MV-4-11 (cell line): ENCODE measurements at regions not wholly inside any gene's neighbourhood (a gene's known extent, or its start where the extent isn't known, plus 50 kb on each side); places are given as distances from the start of the nearest gene placed in this dataset.
"Not testable (repeated sequence)": the region's sequence is repeated elsewhere in the genome, so short reads cannot be mapped to it uniquely, and the experiment has no call there.

ENCODE experiments used
- DNase-seq: peaks from one replicate; lab custom pipeline; 2025; lab: John Stamatoyannopoulos, UW

DNA sequence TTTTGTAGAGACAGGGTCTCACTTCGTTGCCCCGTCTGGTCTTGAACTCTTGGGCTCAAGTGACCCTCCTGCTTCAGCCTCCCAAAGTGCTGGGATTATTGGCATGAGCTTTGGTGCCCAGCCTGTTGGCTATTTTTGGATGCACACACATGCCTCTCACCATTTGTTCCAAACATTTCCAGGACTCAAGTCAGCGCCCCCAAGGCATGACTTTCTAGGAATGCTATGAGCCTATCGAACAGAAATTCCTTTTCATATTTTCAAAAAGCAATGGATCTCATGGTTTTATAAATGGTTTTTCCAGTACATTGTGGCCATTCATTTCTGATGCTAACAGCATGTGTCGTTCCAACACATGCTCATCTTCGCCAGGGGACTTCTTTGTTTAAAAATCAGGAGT lies 119.3 kb upstream of the NAA20 start:
- DNase-seq = no peak

DNA sequence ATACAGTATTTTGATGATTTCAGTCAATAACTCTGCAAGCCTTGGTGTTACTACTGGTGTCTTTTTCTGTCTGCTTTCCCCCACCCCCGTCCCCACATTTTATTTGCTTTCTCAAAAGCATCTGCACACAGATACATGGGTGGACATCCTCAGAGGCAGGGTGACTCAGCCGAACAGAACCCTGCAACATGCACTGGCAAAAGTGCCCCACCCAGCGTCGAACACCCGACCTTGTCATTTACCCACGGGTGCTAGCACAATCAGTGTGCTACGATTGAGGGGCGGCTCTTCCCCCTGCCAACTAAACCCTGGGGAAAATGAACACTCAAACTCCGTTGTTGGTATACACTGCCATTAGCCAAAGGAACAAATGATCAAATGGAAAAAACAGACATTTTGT lies 115.9 kb upstream of the NAA20 start:
- DNase-seq = peak; percentile 9

- peak; percentile 94 for DNase-seq
Measured at GRCh38 chr20:19903168-19903811, 113.9 kb upstream of the NAA20 start.

DNA sequence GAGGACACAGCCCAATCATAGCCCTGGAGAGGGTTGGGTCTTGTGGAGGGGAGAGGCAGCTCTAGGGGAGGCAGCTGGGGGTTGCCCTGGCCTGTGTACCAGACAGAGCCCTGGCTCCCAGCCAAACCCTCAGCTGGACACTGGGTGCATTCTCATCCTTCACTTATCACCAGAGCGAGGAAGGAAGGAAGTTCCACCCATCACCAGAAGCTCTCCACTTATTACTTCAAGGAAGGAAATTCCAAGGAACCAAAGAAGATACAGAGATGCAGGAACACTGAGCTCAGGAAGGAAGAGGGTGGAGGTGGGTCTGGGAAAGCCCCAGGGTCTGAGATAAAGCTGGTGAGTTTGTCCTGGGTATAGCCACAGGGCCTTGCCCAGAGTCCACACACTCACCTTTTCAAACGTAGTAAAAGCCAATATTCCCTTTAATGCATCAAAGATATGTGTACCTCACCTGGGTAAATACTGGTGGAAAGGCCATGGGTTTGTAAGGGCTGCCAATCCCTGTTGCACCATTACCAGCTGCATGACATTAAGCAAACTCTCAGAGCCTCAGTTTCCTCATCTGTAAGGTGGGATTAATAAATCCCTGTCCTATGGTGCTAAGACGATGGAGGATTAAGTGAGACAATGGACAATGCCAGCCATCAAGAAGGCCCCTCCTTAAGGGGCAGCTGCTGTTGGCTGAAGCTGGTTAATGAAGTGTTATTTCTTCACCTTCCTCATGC lies 109.7 kb upstream of the NAA20 start:
- no peak for DNase-seq

DNA sequence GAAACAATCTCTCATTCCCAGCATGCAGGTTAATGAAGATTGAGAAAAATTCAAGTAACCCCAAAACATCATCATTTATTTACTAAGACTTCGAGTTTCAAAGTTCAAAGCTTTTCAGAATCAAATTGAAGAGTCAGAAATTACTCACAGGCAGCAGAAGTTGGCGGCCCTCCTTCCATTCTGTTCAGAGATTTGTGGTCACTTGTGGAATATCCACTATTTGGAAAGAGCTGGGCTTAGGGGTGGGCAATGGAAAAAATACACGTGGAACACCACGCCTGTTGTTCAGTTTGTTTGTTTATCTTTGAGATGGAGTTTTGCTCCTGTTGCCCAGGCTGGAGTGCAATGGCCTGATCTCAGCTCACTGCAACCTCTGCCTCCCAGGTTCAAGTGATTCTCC lies 108.6 kb upstream of the NAA20 start:
- DNase-seq = no peak

DNA sequence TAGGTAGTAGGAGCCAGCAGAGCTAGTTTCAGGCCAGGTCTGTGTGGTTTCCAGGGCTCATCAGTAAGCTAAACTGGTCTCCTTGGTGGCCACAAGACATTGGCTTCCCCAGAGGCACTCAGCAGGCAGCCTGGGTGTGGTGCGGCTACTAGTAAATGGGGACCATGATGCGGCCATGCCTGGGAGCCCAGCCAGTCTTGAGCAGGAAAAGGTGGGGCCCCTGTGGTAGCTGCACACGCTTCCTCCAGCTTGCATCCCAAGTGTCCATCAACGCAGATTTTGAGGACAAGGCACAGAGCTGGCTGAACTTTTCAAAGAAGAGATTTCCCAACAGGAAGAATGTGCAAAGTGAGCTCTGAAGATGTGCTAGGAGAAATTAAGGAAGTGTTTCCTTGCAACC lies 107.4 kb upstream of the NAA20 start:
- DNase-seq = peak; percentile 34

- DNase-seq = no peak
Measured at GRCh38 chr20:19911810-19912382, 105.3 kb upstream of the NAA20 start.

DNA sequence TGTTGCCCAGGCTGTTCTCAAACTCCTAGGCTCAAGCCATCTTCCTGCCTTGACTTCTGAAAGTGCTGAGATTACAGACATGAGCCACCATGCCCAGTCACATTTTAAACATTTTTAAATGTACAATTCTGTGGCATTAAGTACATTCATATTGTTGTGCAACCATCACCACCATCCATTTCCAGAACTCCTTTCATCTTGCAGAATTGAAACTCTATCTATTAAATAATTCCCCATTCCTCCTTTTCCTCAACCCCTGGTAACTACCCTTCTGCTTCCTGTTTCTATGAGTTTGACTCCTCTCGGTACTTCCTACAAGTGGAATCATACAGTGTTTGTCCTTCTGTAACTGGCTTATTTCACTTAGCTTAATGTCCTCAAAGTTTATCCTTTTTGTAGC lies 103.8 kb upstream of the NAA20 start:
- DNase-seq = peak; percentile 82

- DNase-seq = no peak
Measured at GRCh38 chr20:19913927-19914614, 103.1 kb upstream of the NAA20 start.

- peak; percentile 99 for DNase-seq
Measured at GRCh38 chr20:19915111-19915798, 101.9 kb upstream of the NAA20 start.

DNA sequence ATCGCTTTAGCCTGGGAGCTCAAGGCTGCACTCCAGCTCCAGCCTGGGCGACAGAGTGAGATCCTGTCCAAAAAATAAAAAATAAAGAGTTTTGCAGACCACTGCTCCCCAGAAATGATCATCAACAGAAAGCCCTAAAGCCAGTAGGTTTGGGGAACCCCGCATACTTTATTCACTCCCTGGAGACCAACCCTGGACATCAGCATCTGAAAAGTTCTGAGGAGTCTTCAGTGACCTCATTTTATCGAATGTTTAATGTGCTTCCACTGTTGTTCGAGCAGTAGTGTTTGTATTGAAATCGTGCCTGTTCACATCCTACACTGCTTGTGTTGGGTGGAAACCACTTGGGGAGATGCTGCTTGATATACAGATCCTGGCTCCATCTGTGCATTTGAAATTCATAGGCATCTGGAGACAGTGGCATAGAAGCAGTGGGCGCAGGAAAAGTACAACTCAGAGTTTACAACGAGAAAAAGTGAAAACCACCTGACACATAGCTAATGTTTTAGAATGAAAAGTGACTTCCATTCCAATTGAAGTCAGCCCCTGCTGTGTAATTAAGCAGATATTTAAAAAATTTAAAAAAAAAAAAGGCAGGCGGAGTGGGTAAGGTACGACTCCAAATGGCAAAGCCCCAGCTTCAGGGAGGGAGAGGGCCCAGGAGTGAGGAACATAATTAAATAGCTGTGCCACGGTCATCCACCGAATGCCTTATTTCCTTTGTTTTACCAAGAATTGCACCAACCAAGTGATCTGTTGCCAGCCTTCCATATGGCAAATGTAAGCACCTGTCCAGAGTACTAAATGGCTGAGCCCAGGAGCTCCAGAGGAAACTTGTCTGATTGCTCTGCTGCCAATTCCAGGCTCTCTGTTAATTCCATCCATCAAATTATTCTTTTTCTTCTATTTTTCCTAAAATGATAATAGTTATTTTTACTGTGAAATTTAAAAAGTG lies 100.4 kb upstream of the NAA20 start:
- DNase-seq = no peak

DNA sequence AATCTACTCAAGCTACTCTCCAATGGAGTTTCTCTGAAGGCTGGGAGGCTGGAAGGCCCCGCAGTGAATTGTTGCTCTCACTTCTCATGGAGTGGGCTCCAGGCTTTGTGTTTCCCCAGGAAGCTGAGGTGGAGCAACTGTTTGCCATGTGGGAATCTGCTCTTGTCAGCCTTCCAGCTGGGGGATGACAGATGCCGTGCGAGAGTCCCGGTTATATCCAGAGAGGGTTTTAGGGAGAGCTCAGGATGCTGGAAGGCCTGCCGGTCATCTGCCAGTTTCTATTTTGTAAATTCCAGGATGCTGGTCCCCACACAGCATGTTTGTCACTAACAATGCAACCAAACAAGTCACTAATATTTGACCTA lies 98.2 kb upstream of the NAA20 start:
- no peak for DNase-seq

GRCh38 chr20:19920381-19921138 lies 96.6 kb upstream of the NAA20 start:
- peak; percentile 3 for DNase-seq

DNA sequence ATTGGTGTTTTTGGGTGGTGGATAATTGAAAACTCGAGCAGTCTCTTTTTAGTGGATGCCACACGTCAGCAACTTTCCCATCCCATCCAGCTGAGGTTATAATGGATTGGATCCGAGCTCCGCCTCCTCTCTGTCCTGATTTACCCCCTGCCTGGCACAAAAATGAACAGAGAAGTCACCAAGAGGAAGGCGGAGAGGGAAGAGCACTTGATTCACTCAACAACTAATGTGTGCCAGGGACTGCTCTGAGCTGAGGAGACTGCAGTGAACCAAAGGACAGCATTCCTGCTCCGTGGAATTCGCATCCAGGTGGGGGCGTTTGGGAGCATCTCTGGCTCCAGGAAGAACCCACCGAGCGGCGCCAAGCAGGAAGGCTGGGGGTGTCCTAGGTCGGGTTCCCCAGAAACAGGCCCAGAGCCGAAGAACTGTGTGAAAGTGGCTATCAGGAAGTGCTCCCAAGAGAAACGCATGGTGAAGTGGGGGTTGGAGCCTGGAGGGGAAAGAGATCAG lies 95.8 kb upstream of the NAA20 start:
- DNase-seq = peak; percentile 5

DNA sequence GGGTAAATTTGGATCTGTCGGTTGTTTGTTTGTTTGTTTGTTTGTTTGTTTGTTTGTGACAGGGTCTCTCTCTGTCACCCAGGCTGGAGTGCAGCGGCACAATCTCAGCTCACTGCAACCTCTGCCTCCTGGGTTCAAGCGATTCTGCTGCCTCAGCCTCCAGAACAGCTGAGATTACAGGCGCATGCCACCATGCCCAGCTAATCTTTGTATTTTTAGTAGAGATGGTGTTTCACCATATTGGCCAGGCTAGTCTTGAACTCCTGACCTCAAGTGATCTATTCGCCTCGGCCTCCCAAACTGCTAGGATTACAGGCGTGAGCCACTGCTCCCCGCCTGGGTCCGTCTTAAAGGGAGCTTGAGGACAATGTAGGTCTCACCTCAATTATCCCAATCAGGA lies 95.3 kb upstream of the NAA20 start:
- not testable (repeated sequence) for DNase-seq

GRCh38 chr20:19922716-19923115 lies 94.4 kb upstream of the NAA20 start:
- no peak for DNase-seq

GRCh38 chr20:19923762-19924161 lies 93.4 kb upstream of the NAA20 start:
- DNase-seq = no peak

DNA sequence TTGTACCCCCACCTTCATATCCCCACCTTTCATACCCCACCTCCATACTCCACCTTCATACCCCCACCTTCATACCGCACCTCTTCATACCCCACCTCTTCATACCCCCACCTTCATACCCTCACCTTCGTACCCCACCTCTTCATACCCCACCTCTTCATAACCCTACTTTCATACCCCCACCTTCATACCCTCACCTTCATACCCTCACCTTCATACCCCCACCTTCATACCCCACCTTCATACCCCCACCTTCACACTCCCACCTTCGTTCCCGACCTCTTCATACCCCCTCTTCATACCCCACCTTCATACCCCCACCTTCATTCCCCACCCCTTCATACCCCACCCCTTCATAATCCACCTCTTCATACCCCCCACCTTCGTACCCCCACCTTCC lies 92.9 kb upstream of the NAA20 start:
- no peak for DNase-seq

DNA sequence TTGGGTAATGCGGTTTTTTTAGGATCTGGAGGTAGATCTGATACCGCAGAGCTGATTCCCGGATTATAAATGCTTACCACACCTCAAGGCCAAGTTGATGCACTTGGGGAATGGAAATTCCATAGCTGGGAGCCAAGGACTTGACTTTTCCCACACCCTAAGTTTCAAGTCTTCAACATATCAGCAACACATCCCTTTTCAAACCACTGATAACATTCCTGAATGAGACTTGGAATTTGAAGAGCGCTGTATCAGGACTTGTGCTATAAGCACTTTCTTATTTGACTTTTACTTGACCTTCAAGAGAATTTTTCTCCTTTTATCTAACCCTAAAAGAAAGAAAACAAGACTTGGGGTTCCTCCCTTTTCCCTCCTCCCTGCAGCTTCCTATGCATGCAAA lies 90.6 kb upstream of the NAA20 start:
- no peak for DNase-seq

- peak; percentile 76 for DNase-seq
Measured at GRCh38 chr20:19928328-19929011, 88.7 kb upstream of the NAA20 start.
